Fibroblast of pulmonary artery (primary cell): ENCODE measurements at regions not wholly inside any gene's neighbourhood (a gene's known extent, or its start where the extent isn't known, plus 50 kb on each side); places are given as distances from the start of the nearest gene placed in this dataset.
A peak's percentile ranks its signal among the peaks of the same experiment; 100 is the strongest.

Source experiments
- DNase-seq: peaks from one replicate; pipeline ENCODE4 v3.0.0-alpha.2; 2010; ENCODE audit warnings: low read depth
- H3K4me3 ChIP-seq: replicated peaks from 2 replicates; pipeline ENCODE4 v1.5.1; 2011; ENCODE audit warnings: low read depth, mild to moderate bottlenecking, control low read depth, low read length, moderate library complexity
- CTCF ChIP-seq: IDR thresholded peaks from 2 replicates; pipeline ENCODE4 v1.5.1; 2011; ENCODE audit warnings: mild to moderate bottlenecking, control low read depth, low read length, inconsistent platforms; ENCODE audit errors: missing control alignments

- TF ChIP-seq CTCF = no peak
- DNase-seq = no peak
- H3K4me3 ChIP-seq = no peak overlapping the region
These were observed 644.8 kb upstream of the PKN2 start for GRCh38 chr1:88039240-88039639.

- TF ChIP-seq CTCF = no peak
- peak; percentile 33 for DNase-seq
- H3K4me3 ChIP-seq = no peak overlapping the region
These were observed 640.2 kb upstream of the PKN2 start for GRCh38 chr1:88043834-88044233.

GRCh38 chr1:88052167-88052566, 631.9 kb upstream of the PKN2 start:
- no peak for DNase-seq
- no peak overlapping the region for H3K4me3 ChIP-seq
- TF ChIP-seq CTCF = no peak

- no peak for TF ChIP-seq CTCF
- no peak for DNase-seq
- no peak overlapping the region for H3K4me3 ChIP-seq
These were observed 631.0 kb upstream of the PKN2 start for GRCh38 chr1:88053065-88053464.

- no peak for TF ChIP-seq CTCF
- DNase-seq = no peak
- H3K4me3 ChIP-seq = no peak overlapping the region
These were observed 627.2 kb upstream of the PKN2 start for GRCh38 chr1:88056881-88057280.

GRCh38 chr1:88058205-88058604, 625.9 kb upstream of the PKN2 start:
- TF ChIP-seq CTCF = no peak
- DNase-seq = no peak
- H3K4me3 ChIP-seq = no peak overlapping the region

GRCh38 chr1:88060112-88060673, 623.9 kb upstream of the PKN2 start:
- TF ChIP-seq CTCF = no peak
- no peak for DNase-seq
- no peak overlapping the region for H3K4me3 ChIP-seq
